Uterus (tissue), 3 donors: ENCODE measurements at regions not wholly inside any gene's neighbourhood (a gene's known extent, or its start where the extent isn't known, plus 50 kb on each side); places are given as distances from the start of the nearest gene placed in this dataset.

Source experiments
- DNase-seq, 2 donors: peaks; one replicate each; pipeline ENCODE4 v3.0.0-alpha.2; 2019 to 2020
- H3K27ac ChIP-seq, 2 donors: fragments of 200-600 bp; sonication (generic); 1 replicate in 1 of 2; 2 replicates in 1 of 2; pipeline ENCODE4 v1.5.1; 2016 to 2018
- H3K27me3 ChIP-seq, 2 donors: fragments of 200-600 bp; sonication (generic); one replicate each; pipeline ENCODE4 v1.5.1; 2018 to 2019; ENCODE audit warnings: control low read depth in 1 of 2
- H3K36me3 ChIP-seq, 2 donors: fragments of 200-600 bp; sonication (generic); one replicate each; pipeline ENCODE4 v1.5.1; 2019; ENCODE audit warnings: control low read depth in 1 of 2
- H3K4me1 ChIP-seq, 2 donors: fragments of 200-600 bp; sonication (generic); one replicate each; pipeline ENCODE4 v1.5.1; 2018 to 2019; ENCODE audit warnings: control low read depth in 1 of 2
- H3K4me3 ChIP-seq, 2 donors: fragments of 200-600 bp; sonication (generic); 1 replicate in 1 of 2; 2 replicates in 1 of 2; pipeline ENCODE4 v1.5.1; 2018 to 2019; ENCODE audit warnings: mild to moderate bottlenecking in 1 of 2
- H3K9me3 ChIP-seq, 2 donors: fragments of 200-600 bp; sonication (generic); one replicate each; pipeline ENCODE4 v1.5.1; 2019; ENCODE audit warnings: control low read depth in 1 of 2
- POLR2A ChIP-seq, 2 donors: fragments of 450-650 bp; IDR thresholded peaks; one replicate each; pipeline ENCODE4 v1.6.1; 2016; ENCODE audit warnings: antibody characterized with exemption in 2 of 2, mild to moderate bottlenecking in 1 of 2, moderate library complexity in 1 of 2
- intact Hi-C: fragments of 100-400 bp; cut with DNase I; formaldehyde crosslinking; loops from one replicate; pipeline ENCODE4 v1.15.1; 2023; ENCODE audit warnings: low total_unique reads
- TF ChIP-seq, protein P1 (sequence below), 4 experiments: fragments of 200-600 bp in 2 of 4; fragments of 450-650 bp in 2 of 4; sonication (generic) in 2 of 4; IDR thresholded peaks; one replicate each; pipeline ENCODE4 v1.5.1; 2016 to 2019; ENCODE audit warnings: antibody characterized with exemption in 4 of 4, mild to moderate bottlenecking in 2 of 4, moderate library complexity in 1 of 4
- donor health status: DM: yes; HTN: yes; CAD: no.

DNA sequence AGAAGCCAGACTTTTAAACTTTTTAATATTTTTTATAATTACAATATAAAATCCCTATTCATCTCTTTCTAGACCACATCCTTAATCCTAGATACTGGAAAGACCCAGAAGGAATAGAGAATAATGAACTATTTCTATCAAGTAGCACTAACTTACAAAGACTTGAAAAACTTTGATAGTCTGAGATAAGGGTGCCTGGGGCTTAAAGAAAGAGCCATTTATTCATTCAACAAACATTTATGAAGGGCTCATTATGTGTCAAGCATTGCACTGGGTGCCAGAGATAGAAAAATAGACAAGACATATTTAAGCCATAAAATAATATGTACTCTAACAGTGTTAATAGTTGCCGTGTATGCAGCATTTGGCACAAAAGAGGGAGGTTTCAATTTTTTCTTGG, 178.0 kb upstream of the EMCN start:
- no peaks in the 10 kb centered on the region for H3K9me3 ChIP-seq
- no peak overlapping the region for H3K4me3 ChIP-seq
- H3K36me3 ChIP-seq = no peaks in the 10 kb centered on the region
- no peaks in the 10 kb centered on the region for H3K4me1 ChIP-seq
- no peaks in the 10 kb centered on the region for H3K27me3 ChIP-seq
- no peak for DNase-seq
- TF ChIP-seq, protein P1, sequence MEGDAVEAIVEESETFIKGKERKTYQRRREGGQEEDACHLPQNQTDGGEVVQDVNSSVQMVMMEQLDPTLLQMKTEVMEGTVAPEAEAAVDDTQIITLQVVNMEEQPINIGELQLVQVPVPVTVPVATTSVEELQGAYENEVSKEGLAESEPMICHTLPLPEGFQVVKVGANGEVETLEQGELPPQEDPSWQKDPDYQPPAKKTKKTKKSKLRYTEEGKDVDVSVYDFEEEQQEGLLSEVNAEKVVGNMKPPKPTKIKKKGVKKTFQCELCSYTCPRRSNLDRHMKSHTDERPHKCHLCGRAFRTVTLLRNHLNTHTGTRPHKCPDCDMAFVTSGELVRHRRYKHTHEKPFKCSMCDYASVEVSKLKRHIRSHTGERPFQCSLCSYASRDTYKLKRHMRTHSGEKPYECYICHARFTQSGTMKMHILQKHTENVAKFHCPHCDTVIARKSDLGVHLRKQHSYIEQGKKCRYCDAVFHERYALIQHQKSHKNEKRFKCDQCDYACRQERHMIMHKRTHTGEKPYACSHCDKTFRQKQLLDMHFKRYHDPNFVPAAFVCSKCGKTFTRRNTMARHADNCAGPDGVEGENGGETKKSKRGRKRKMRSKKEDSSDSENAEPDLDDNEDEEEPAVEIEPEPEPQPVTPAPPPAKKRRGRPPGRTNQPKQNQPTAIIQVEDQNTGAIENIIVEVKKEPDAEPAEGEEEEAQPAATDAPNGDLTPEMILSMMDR (IDR thresholded peaks at IDR 0.05) = no peak
- no peak for TF ChIP-seq POLR2A (IDR thresholded peaks at IDR 0.05)
- intact Hi-C loops = no loop called here
- H3K27ac ChIP-seq = no peak overlapping the region

DNA sequence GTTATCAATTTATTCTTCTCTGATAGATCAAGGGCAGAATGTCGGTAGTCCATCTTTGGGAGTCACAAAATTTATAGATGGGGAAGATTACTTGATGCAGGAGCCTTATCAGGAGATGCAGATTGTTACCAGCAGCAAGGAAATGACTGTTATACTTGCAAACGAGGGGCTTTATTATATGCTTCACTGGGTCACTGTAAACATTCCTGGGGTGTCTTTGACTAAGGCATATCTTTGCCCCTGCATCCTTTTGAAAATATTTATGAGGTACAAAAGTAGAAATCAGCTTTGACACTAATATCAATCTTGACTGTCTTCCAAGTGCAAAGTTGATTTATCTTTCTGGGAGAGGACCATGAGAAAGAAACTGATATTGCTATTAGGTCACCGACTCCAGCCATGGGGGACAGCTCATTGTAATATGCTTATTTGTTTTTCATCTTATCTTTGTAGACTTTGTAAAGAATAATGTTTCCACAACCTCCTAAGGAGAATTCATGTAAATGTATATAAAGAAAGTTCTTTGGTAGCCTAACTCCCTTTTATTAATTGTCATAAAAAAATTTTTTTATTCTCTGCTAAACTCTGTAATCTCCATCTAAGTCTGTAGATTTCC, 177.3 kb upstream of the EMCN start:
- Histone ChIP-seq H3K36me3 (no peaks in the 10 kb centered on the region), H3K27me3 (no peaks in the 10 kb centered on the region), H3K4me3 (no peak overlapping the region), H3K9me3 (no peaks in the 10 kb centered on the region), H3K4me1 (no peaks in the 10 kb centered on the region), H3K27ac (no peak overlapping the region)
- intact Hi-C loops = no loop called here
- DNase-seq = no peak
- no peak for TF ChIP-seq POLR2A (IDR thresholded peaks at IDR 0.05)

DNA sequence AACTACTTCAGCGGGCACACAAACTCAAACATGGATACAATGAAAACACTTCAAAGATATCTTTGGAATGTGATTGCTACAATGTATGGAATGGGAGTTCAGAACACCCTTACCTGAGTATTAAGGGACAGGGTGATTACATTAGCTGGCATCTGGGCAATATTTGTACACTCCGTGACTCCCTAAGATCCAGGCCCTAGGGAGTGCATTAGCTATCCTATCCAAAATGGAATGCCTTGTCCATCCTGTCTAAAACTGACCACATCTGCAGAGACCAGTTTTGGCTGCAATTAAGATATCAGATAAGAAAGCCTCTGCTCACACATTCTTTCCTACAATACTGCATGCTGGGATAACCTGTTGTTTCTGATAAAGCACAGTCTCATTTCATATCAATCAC, 176.6 kb upstream of the EMCN start:
- Histone ChIP-seq H3K36me3 (no peaks in the 10 kb centered on the region), H3K9me3 (no peaks in the 10 kb centered on the region), H3K4me1 (no peaks in the 10 kb centered on the region), H3K27ac (no peak overlapping the region), H3K4me3 (no peak overlapping the region), H3K27me3 (no peaks in the 10 kb centered on the region)
- intact Hi-C loops = no loop called here
- no peak for TF ChIP-seq POLR2A (IDR thresholded peaks at IDR 0.05)
- TF ChIP-seq, protein P1 (IDR thresholded peaks at IDR 0.05) = no peak
- DNase-seq = no peak

DNA sequence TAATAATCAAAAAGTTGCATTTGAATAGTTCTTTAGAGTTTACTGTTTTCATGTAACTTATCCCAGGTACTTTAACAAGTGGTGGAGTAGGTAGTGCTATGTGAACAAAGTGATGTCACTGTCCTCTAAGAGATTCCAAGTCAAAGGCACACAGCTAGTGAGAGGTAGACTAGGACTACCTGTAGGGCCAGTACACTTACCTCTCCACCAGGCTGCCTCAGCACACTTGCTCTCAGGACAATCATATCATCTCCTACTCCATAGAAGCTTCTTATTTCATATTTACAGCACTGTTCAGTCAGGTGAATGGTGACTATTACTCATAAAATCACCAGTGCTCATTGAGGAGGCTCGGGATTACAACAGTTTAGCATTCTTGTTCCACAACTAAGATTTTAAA, 173.0 kb upstream of the EMCN start:
- intact Hi-C loops = no loop called here

DNA sequence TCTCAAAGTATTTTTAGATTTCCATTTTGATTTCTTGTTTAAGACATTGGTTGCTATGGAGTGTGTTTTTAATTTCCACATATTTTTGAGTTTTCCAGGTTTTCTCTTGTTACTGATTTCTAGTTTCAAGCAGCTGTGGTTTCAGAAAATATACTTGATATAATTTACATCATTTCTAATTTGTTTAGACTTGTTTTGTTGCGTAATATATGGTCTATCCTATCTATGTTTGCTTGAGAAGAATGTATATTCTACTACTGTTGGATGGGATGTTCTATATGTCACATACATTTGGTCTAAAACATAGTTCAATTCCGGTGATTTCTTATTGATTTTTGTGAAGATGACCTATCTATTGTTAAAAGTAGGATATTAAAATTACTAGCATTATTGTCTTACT, 170.5 kb upstream of the EMCN start:
- Histone ChIP-seq H3K27ac (no peak overlapping the region), H3K4me3 (no peak overlapping the region), H3K36me3 (no peaks in the 10 kb centered on the region), H3K9me3 (no peaks in the 10 kb centered on the region), H3K4me1 (no peaks in the 10 kb centered on the region), H3K27me3 (no peaks in the 10 kb centered on the region)
- no peak for TF ChIP-seq POLR2A (IDR thresholded peaks at IDR 0.05)
- TF ChIP-seq, protein P1 (IDR thresholded peaks at IDR 0.05) = no peak
- no peak for DNase-seq
- intact Hi-C loops = no loop called here

More for the DNA sequence above, 173.0 kb upstream of the EMCN start:
- H3K27ac ChIP-seq = no peak overlapping the region
- H3K4me3 ChIP-seq = no peak overlapping the region
- no peaks in the 10 kb centered on the region for H3K4me1 ChIP-seq
- H3K27me3 ChIP-seq = no peaks in the 10 kb centered on the region
- TF ChIP-seq POLR2A (IDR thresholded peaks at IDR 0.05) = no peak
- TF ChIP-seq, protein P1 (IDR thresholded peaks at IDR 0.05) = no peak
- no peak for DNase-seq
- no peaks in the 10 kb centered on the region for H3K36me3 ChIP-seq
- H3K9me3 ChIP-seq = no peaks in the 10 kb centered on the region
